Uterus (tissue), 3 donors: ENCODE measurements at regions not wholly inside any gene's neighbourhood (a gene's known extent, or its start where the extent isn't known, plus 50 kb on each side); places are given as distances from the start of the nearest gene placed in this dataset.

Source experiments
- DNase-seq, 2 donors: peaks; one replicate each; pipeline ENCODE4 v3.0.0-alpha.2; 2019 to 2020
- H3K27ac ChIP-seq, 2 donors: fragments of 200-600 bp; sonication (generic); 1 replicate in 1 of 2; 2 replicates in 1 of 2; pipeline ENCODE4 v1.5.1; 2016 to 2018
- H3K27me3 ChIP-seq, 2 donors: fragments of 200-600 bp; sonication (generic); one replicate each; pipeline ENCODE4 v1.5.1; 2018 to 2019; ENCODE audit warnings: control low read depth in 1 of 2
- H3K36me3 ChIP-seq, 2 donors: fragments of 200-600 bp; sonication (generic); one replicate each; pipeline ENCODE4 v1.5.1; 2019; ENCODE audit warnings: control low read depth in 1 of 2
- H3K4me1 ChIP-seq, 2 donors: fragments of 200-600 bp; sonication (generic); one replicate each; pipeline ENCODE4 v1.5.1; 2018 to 2019; ENCODE audit warnings: control low read depth in 1 of 2
- H3K4me3 ChIP-seq, 2 donors: fragments of 200-600 bp; sonication (generic); 1 replicate in 1 of 2; 2 replicates in 1 of 2; pipeline ENCODE4 v1.5.1; 2018 to 2019; ENCODE audit warnings: mild to moderate bottlenecking in 1 of 2
- H3K9me3 ChIP-seq, 2 donors: fragments of 200-600 bp; sonication (generic); one replicate each; pipeline ENCODE4 v1.5.1; 2019; ENCODE audit warnings: control low read depth in 1 of 2
- POLR2A ChIP-seq, 2 donors: fragments of 450-650 bp; IDR thresholded peaks; one replicate each; pipeline ENCODE4 v1.6.1; 2016; ENCODE audit warnings: antibody characterized with exemption in 2 of 2, mild to moderate bottlenecking in 1 of 2, moderate library complexity in 1 of 2
- intact Hi-C: fragments of 100-400 bp; cut with DNase I; formaldehyde crosslinking; loops from one replicate; pipeline ENCODE4 v1.15.1; 2023; ENCODE audit warnings: low total_unique reads
- TF ChIP-seq, protein P1 (sequence below), 4 experiments: fragments of 200-600 bp in 2 of 4; fragments of 450-650 bp in 2 of 4; sonication (generic) in 2 of 4; IDR thresholded peaks; one replicate each; pipeline ENCODE4 v1.5.1; 2016 to 2019; ENCODE audit warnings: antibody characterized with exemption in 4 of 4, mild to moderate bottlenecking in 2 of 4, moderate library complexity in 1 of 4
- donor health status: DM: yes; HTN: yes; CAD: no.

DNA sequence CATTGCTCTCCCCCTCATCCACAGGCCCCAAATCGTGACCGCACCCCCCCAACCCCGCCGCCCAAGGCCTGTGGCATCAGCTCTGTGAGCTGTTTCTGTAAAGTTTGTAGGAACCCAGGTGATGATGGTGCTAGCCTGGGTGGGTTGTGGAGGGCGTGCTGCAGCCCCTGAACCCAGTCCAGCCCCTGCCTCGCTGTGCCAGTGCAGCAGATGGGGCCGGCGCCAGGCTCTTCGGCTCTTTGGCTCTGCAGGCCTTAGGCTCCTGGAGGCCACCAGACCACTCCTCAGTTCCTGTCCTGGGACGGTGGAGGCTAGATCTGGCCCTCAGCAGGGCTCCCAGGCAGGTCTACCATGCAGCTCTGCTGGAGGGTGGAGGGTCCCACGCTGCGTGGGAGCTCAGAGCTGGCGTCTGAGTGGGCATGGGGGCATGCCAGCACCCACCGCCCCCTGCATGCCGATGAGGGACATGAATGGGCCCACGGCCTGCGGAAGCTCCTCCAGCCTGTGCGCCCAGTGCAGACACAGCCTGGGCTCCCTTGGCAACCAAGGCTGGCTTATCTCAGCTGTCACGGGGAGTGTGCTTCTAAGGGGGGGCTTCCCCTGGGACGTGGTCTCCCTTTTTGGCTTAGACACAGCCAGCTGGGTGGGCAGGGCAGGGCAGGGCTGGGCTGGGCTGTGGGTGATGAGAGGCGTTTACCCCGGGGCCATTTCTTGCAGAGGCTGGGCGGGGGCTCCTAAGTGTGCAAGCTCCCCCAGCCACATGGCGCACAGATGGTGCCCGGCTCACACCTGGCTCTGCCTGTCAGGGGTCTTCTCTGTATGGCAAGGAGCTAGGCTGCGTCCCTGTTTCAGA is 1187.6 kb downstream of the BRD1 start:
- no peaks in the 10 kb centered on the region for H3K27me3 ChIP-seq
- no peak for DNase-seq
- no peaks in the 10 kb centered on the region for H3K36me3 ChIP-seq
- TF ChIP-seq, protein P1, sequence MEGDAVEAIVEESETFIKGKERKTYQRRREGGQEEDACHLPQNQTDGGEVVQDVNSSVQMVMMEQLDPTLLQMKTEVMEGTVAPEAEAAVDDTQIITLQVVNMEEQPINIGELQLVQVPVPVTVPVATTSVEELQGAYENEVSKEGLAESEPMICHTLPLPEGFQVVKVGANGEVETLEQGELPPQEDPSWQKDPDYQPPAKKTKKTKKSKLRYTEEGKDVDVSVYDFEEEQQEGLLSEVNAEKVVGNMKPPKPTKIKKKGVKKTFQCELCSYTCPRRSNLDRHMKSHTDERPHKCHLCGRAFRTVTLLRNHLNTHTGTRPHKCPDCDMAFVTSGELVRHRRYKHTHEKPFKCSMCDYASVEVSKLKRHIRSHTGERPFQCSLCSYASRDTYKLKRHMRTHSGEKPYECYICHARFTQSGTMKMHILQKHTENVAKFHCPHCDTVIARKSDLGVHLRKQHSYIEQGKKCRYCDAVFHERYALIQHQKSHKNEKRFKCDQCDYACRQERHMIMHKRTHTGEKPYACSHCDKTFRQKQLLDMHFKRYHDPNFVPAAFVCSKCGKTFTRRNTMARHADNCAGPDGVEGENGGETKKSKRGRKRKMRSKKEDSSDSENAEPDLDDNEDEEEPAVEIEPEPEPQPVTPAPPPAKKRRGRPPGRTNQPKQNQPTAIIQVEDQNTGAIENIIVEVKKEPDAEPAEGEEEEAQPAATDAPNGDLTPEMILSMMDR (IDR thresholded peaks at IDR 0.05) = no peak
- TF ChIP-seq POLR2A (IDR thresholded peaks at IDR 0.05) = no peak
- intact Hi-C loops = no loop called here
- H3K4me3 ChIP-seq = no peak overlapping the region
- H3K4me1 ChIP-seq = no peaks in the 10 kb centered on the region
- H3K27ac ChIP-seq = no peak overlapping the region
- H3K9me3 ChIP-seq = no peaks in the 10 kb centered on the region

DNA sequence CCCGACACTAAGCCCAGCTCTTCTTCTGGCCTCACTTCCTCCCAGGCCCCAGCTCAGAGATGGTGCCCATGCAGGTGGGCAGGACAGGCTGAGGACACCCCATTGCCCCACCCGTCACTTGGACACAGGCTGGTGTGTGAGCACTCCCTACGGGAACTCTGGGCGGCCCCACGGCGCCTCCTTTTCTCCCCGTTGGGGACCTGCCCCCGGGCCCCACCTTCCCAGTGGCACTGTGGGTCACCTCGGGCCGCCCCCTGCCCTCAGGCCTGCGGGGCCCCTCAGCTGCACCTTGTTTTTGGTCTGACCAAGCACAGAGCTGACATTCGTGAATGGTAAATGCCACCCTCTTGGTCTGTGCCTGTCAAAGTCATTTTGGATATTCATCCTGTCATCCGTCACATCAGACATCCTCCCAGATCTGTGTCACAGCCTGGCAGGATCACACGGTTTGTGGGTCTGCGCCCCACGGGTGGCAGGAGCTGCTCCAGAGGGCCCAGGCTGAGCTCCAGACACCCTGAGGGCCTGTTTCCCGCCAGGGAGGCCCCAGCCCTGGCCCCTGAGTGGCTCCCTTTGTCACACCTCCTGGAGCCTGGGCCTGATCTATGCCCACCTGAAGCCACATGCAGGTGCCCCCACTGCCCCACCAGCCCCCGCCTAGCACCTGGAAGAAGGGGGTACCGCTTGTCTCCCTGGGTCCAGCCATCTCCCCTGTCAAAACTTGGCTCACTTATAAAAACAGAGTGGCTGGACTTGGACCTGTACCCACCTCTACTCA is 1188.5 kb downstream of the BRD1 start:
- H3K27ac ChIP-seq = no peak overlapping the region
- H3K9me3 ChIP-seq = no peaks in the 10 kb centered on the region
- no peaks in the 10 kb centered on the region for H3K27me3 ChIP-seq
- H3K4me3 ChIP-seq = no peak overlapping the region
- no peak for DNase-seq
- intact Hi-C loops = no loop called here
- TF ChIP-seq, protein P1 (IDR thresholded peaks at IDR 0.05) = no peak
- no peak for TF ChIP-seq POLR2A (IDR thresholded peaks at IDR 0.05)
- H3K36me3 ChIP-seq = no peaks in the 10 kb centered on the region
- H3K4me1 ChIP-seq = no peaks in the 10 kb centered on the region

DNA sequence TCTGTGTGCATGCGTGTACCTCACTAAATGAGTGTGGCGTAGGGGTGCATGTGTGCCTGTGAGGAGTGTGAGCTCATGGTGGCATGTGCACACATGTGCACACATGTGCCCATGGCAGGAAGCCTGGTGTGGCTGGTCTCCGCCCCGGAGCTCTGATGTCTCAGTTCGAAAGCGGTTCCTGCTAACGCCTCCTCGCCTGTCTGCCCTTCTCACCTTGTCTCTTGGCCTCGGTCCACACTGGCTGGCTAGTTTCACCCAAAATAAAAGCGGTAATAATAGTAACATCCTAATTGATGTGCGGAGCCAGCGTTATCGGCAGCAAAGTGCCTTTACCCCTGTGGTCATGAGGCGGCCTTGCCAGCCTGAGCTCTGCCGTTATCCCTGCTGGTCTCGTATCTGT is 1190.4 kb downstream of the BRD1 start:
- intact Hi-C loops = no loop called here
- H3K4me3 ChIP-seq = no peak overlapping the region
- TF ChIP-seq, protein P1 (IDR thresholded peaks at IDR 0.05) = no peak
- no peak for TF ChIP-seq POLR2A (IDR thresholded peaks at IDR 0.05)
- no peak for DNase-seq
- H3K27ac ChIP-seq = no peak overlapping the region
- no peaks in the 10 kb centered on the region for H3K4me1 ChIP-seq
- no peaks in the 10 kb centered on the region for H3K9me3 ChIP-seq
- H3K27me3 ChIP-seq = no peaks in the 10 kb centered on the region
- H3K36me3 ChIP-seq = no peaks in the 10 kb centered on the region

DNA sequence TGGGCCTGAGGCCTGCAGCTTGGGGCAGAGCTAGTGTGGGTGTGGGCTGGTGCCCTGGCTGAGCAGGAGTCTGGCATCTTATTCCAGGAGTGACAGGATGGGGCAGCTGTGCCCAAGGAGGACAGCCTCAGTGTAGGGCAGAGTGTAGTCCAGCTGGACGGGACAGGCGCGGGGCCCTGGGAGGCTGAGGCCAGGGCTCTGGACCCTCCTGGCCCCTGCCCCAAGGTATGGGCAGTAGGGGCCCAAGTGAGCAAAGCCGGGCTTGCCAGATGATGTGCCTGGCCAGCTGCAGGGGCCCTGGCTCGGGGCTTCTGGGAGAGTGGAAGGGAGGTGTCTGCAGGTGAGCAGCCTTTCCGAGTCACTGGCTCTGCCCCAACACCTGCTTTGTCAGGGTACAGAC is 1190.9 kb downstream of the BRD1 start:
- Histone ChIP-seq H3K36me3 (no peaks in the 10 kb centered on the region), H3K4me3 (no peak overlapping the region), H3K4me1 (no peaks in the 10 kb centered on the region), H3K9me3 (no peaks in the 10 kb centered on the region), H3K27ac (no peak overlapping the region), H3K27me3 (no peaks in the 10 kb centered on the region)
- TF ChIP-seq, protein P1 (IDR thresholded peaks at IDR 0.05) = no peak
- no peak for TF ChIP-seq POLR2A (IDR thresholded peaks at IDR 0.05)
- DNase-seq = no peak
- intact Hi-C loops = no loop called here

DNA sequence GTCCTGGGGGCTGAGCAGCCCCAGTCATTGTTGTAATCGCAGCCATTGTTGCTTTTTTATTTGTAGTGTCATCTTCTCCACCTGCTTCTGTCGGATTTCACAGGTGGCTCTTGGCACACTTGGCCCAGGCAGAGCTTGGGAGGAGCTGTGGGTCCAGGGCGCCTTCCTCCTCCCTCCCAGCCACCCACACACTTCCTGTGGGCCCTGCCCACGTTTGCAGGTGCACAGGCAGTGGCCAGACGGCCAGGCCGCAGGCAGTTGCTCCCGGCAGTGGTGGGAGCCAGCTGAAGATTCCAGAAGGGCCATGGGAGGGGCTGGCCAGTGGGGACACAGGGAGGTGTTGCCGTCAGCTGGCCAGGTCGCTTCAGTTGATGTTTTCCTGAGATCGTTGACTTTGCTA is 1191.9 kb downstream of the BRD1 start:
- Histone ChIP-seq H3K9me3 (no peaks in the 10 kb centered on the region), H3K4me3 (no peak overlapping the region), H3K36me3 (no peaks in the 10 kb centered on the region), H3K27me3 (no peaks in the 10 kb centered on the region), H3K4me1 (no peaks in the 10 kb centered on the region), H3K27ac (no peak overlapping the region)
- DNase-seq = no peak
- intact Hi-C loops = no loop called here
- TF ChIP-seq POLR2A (IDR thresholded peaks at IDR 0.05) = no peak
- TF ChIP-seq, protein P1 (IDR thresholded peaks at IDR 0.05) = no peak
